Epithelial cell of esophagus (primary cell): ENCODE measurements at regions not wholly inside any gene's neighbourhood (a gene's known extent, or its start where the extent isn't known, plus 50 kb on each side); places are given as distances from the start of the nearest gene placed in this dataset.
"Not testable (repeated sequence)": the region's sequence is repeated elsewhere in the genome, so short reads cannot be mapped to it uniquely, and the experiment has no call there.

Experiments used
- DNase-seq: peaks from one replicate; pipeline ENCODE4 v3.0.0; 2010; ENCODE audit warnings: low read depth
- H3K4me3 ChIP-seq: 2 replicates; pipeline ENCODE4 v1.5.1; 2011; ENCODE audit warnings: mild to moderate bottlenecking, low read length, control low read depth
- CTCF ChIP-seq: IDR thresholded peaks from 2 replicates; pipeline ENCODE4 v1.5.1; 2011; ENCODE audit warnings: low read depth, mild to moderate bottlenecking, low read length, control low read depth, inconsistent platforms; ENCODE audit not compliant: insufficient read depth; ENCODE audit errors: missing control alignments

- no peak for TF ChIP-seq CTCF
Observed at GRCh38 chr2:193222454-193222853, 1027.7 kb upstream of the TMEFF2 start.

GRCh38 chr2:193219413-193219812 lies 1024.7 kb upstream of the TMEFF2 start:
- no peak overlapping the region for H3K4me3 ChIP-seq
- no peak for DNase-seq
- TF ChIP-seq CTCF, result no peak

More at GRCh38 chr2:193222454-193222853, 1027.7 kb upstream of the TMEFF2 start:
- H3K4me3 ChIP-seq, result no peak overlapping the region
- no peak for DNase-seq

- TF ChIP-seq CTCF, result no peak
- DNase-seq, result no peak
- H3K4me3 ChIP-seq, result no peak overlapping the region
Observed at GRCh38 chr2:193201583-193201982, 1006.9 kb upstream of the TMEFF2 start.

- H3K4me3 ChIP-seq, result no peak overlapping the region
- TF ChIP-seq CTCF, result no peak
- DNase-seq, result no peak
Observed at GRCh38 chr2:193199322-193199721, 1004.6 kb upstream of the TMEFF2 start.

GRCh38 chr2:193187816-193188215 lies 993.1 kb upstream of the TMEFF2 start:
- H3K4me3 ChIP-seq, result peak overlapping the region; percentile 9
- DNase-seq, result no peak
- no peak for TF ChIP-seq CTCF

- not testable (repeated sequence) for H3K4me3 ChIP-seq, DNase-seq
Observed at GRCh38 chr2:193170981-193171380, 976.2 kb upstream of the TMEFF2 start.

- no peak for TF ChIP-seq CTCF
- H3K4me3 ChIP-seq, result no peak overlapping the region
- DNase-seq, result peak; percentile 5
Observed at GRCh38 chr2:193156480-193156879, 961.7 kb upstream of the TMEFF2 start.

- H3K4me3 ChIP-seq, result no peak overlapping the region
- no peak for TF ChIP-seq CTCF
- peak; percentile 2 for DNase-seq
Observed at GRCh38 chr2:193154076-193154475, 959.3 kb upstream of the TMEFF2 start.
